HAP-1 (cell line): ENCODE measurements at regions not wholly inside any gene's neighbourhood (a gene's known extent, or its start where the extent isn't known, plus 50 kb on each side); places are given as distances from the start of the nearest gene placed in this dataset.

Source experiments
- DNase-seq, 2 experiments: peaks; one replicate each; pipeline ENCODE4 v3.0.0-alpha.2; 2016 to 2020; ENCODE audit warnings: low spot score in 2 of 2
- H3K27me3 ChIP-seq: fragments of 250-450 bp; sonication (Bioruptor Pico); 2 replicates; pipeline ENCODE4 v1.5.1; 2020; ENCODE audit warnings: low read depth, mild to moderate bottlenecking, moderate library complexity
- H3K36me3 ChIP-seq: fragments of 250-450 bp; sonication (Bioruptor Pico); replicated peaks from 2 replicates; pipeline ENCODE4 v1.5.1; 2020; ENCODE audit warnings: mild to moderate bottlenecking
- H3K4me1 ChIP-seq: fragments of 250-450 bp; sonication (Bioruptor Pico); 2 replicates; pipeline ENCODE4 v1.5.1; 2020; ENCODE audit warnings: mild to moderate bottlenecking
- H3K4me3 ChIP-seq: fragments of 250-450 bp; sonication (Bioruptor Pico); 2 replicates; pipeline ENCODE4 v1.5.1; 2020; ENCODE audit warnings: mild to moderate bottlenecking, moderate library complexity
- H3K9me3 ChIP-seq: fragments of 250-450 bp; sonication (Bioruptor Pico); 2 replicates; pipeline ENCODE4 v1.5.1; 2020; ENCODE audit warnings: mild to moderate bottlenecking, moderate library complexity
- in situ Hi-C: fragments of 300-500 bp; cut with MboI; formaldehyde crosslinking; loops from 3 replicates; pipeline ENCODE4 v1.14.3; 2020; ENCODE audit warnings: low sequenced_read_pairs, inconsistent platforms, mixed read lengths

- Histone ChIP-seq H3K9me3 (no peaks in the 10 kb centered on the region), H3K4me1 (no peaks in the 10 kb centered on the region), H3K4me3 (no peak overlapping the region), H3K36me3 (no peaks in the 10 kb centered on the region), H3K27me3 (peaks cover 5% of the 10 kb centered on the region; the same call in 1 of the 2 replicates)
- in situ Hi-C loops, result no loop called here
- DNase-seq, result no peak
These were observed 149.6 kb upstream of the PPP2R2D start for GRCh38 chr10:131750973-131751826.

GRCh38 chr10:131751827-131752775, 148.7 kb upstream of the PPP2R2D start:
- no peak for DNase-seq
- H3K27me3 ChIP-seq, result peaks cover 5% of the 10 kb centered on the region; the same call in 1 of the 2 replicates
- no peaks in the 10 kb centered on the region for H3K36me3 ChIP-seq
- H3K4me1 ChIP-seq, result no peaks in the 10 kb centered on the region
- H3K9me3 ChIP-seq, result no peaks in the 10 kb centered on the region
- H3K4me3 ChIP-seq, result no peak overlapping the region
- in situ Hi-C loops, result no loop called here

GRCh38 chr10:131753336-131753735, 147.5 kb upstream of the PPP2R2D start:
- Histone ChIP-seq H3K4me3 (no peak overlapping the region), H3K27me3 (peaks cover 5% of the 10 kb centered on the region; the same call in 1 of the 2 replicates), H3K9me3 (no peaks in the 10 kb centered on the region), H3K36me3 (no peaks in the 10 kb centered on the region), H3K4me1 (no peaks in the 10 kb centered on the region)
- in situ Hi-C loops, result no loop called here
- no peak for DNase-seq

DNA sequence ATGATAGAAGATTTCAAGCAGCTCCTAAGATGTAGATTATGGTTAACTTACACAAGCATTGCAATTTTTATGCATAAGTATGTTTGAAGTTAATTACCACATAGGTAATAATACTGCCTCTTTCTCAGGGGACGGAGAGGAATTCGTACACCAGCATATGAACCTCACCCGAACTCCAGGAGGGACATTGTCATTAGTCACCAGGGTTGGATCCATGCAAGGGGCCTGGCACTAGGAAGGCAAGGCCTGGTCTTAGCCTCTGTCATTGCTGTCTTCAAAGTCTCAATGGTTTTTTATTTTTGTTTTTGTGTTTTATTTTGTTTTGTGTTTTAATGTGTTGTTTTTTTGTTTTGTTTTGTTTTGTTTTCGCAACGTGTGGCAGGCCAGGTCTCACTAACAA, 145.6 kb upstream of the PPP2R2D start:
- H3K27me3 ChIP-seq, result peaks cover 5% of the 10 kb centered on the region; the same call in 1 of the 2 replicates
- no peak overlapping the region for H3K4me3 ChIP-seq
- H3K9me3 ChIP-seq, result no peaks in the 10 kb centered on the region
- DNase-seq, result no peak
- H3K4me1 ChIP-seq, result no peaks in the 10 kb centered on the region
- in situ Hi-C loops, result no loop called here
- H3K36me3 ChIP-seq, result no peaks in the 10 kb centered on the region

DNA sequence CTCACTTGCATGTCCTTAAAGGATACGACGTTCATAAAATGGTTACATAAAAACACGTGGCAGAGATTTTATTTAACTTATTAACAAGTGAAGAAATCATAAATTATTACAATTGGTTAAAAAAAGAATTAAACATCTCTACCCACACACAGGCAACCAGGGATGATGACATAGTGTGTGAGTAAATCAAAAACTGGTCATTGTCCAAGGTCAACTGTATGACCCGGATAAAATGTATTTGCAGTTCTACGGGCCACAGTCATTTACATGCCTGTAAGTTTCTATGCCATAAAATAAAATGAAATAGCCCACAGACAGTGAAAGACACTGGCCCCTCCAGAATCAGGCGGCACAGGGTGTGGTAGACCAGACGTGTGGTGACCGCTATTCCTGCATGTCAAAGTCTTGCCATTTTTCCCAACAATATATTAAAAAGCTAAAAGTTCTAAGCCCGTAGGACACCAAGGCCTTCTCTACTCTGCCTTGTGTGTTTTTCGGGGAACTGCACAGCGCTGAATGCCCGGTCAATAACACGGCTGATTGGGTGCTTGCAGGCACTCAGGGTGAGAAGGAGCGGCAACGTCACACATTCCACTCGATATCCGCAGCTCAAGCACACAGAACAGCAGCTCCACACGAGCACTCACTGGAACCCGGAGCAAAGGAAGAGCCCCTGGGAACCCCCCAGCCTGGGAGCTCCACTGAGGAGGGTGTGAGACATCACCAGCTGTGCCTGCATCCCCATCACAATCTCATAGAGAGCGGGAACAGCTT, 143.3 kb upstream of the PPP2R2D start:
- no peaks in the 10 kb centered on the region for H3K9me3 ChIP-seq
- in situ Hi-C loops, result no loop called here
- H3K36me3 ChIP-seq, result no peaks in the 10 kb centered on the region
- DNase-seq, result no peak
- peaks cover 5% of the 10 kb centered on the region; the same call in 1 of the 2 replicates for H3K27me3 ChIP-seq
- no peaks in the 10 kb centered on the region for H3K4me1 ChIP-seq
- no peak overlapping the region for H3K4me3 ChIP-seq

DNA sequence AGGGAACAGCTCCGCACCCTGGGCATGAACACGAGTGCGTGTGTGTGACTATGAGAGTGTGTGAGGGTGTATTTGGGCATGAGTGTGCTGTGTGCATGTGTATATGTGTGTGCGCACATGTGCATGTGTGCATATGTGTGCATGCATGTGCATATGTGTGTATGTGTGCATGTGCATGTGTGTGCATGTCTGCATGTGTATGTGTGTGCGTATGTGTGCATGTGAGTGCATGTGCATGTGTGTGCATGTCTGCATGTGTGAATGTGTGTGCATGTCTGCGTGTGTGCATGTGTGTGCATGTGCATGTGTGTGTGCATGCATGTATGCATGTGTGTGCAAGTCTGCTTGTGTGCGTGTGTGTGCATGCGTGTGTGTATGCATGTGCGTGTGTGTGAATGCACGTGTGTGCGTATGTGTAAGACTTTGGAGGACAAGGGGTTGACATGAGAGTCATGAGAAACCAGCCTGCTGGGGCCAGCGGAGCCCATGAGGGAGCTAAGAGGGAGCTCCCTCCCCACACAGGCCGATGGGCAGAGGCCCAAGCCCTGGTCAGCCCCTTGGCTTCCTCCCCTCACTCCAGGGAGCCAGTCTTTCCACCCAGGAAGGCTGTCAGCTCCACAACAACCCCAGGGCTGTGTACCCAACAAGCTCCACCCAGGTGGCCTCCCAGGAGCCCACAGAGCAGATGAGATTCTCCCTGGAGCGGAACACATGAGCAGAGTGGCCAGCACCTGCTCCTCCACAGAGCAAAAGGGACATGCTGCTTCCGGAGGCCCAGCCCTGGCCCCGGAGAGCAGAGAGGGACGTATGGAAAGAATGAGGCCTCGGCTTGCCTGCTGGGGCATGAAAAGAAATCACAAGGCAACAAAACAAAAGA, 142.5 kb upstream of the PPP2R2D start:
- Histone ChIP-seq H3K36me3 (no peaks in the 10 kb centered on the region), H3K4me3 (no peak overlapping the region), H3K4me1 (no peaks in the 10 kb centered on the region), H3K9me3 (no peaks in the 10 kb centered on the region), H3K27me3 (no peaks in the 10 kb centered on the region; the same call in 1 of the 2 replicates)
- no peak for DNase-seq
- in situ Hi-C loops, result no loop called here

- in situ Hi-C loops, result no loop called here
These were observed 141.9 kb upstream of the PPP2R2D start for GRCh38 chr10:131758939-131759301.

GRCh38 chr10:131759347-131759746, 141.5 kb upstream of the PPP2R2D start:
- DNase-seq, result no peak
- Histone ChIP-seq H3K27me3 (no peaks in the 10 kb centered on the region; the same call in 1 of the 2 replicates), H3K9me3 (no peaks in the 10 kb centered on the region), H3K4me3 (no peak overlapping the region), H3K4me1 (no peaks in the 10 kb centered on the region), H3K36me3 (no peaks in the 10 kb centered on the region)
- in situ Hi-C loops, result no loop called here

More at GRCh38 chr10:131758939-131759301, 141.9 kb upstream of the PPP2R2D start:
- DNase-seq, result no peak
- Histone ChIP-seq H3K36me3 (no peaks in the 10 kb centered on the region), H3K27me3 (no peaks in the 10 kb centered on the region; the same call in 1 of the 2 replicates), H3K9me3 (no peaks in the 10 kb centered on the region), H3K4me3 (no peak overlapping the region), H3K4me1 (no peaks in the 10 kb centered on the region)

GRCh38 chr10:131760416-131761166, 140.2 kb upstream of the PPP2R2D start:
- H3K9me3 ChIP-seq, result no peaks in the 10 kb centered on the region
- H3K36me3 ChIP-seq, result no peaks in the 10 kb centered on the region
- in situ Hi-C loops, result no loop called here
- H3K27me3 ChIP-seq, result no peaks in the 10 kb centered on the region; the same call in 1 of the 2 replicates
- no peaks in the 10 kb centered on the region for H3K4me1 ChIP-seq
- no peak overlapping the region for H3K4me3 ChIP-seq
- DNase-seq, result no peak

GRCh38 chr10:131762789-131763696, 137.8 kb upstream of the PPP2R2D start:
- Histone ChIP-seq H3K4me3 (no peak overlapping the region), H3K36me3 (no peaks in the 10 kb centered on the region), H3K4me1 (no peaks in the 10 kb centered on the region), H3K9me3 (no peaks in the 10 kb centered on the region), H3K27me3 (no peaks in the 10 kb centered on the region; the same call in 1 of the 2 replicates)
- in situ Hi-C loops, result no loop called here
- no peak for DNase-seq

GRCh38 chr10:131764929-131765328, 135.9 kb upstream of the PPP2R2D start:
- Histone ChIP-seq H3K4me3 (no peak overlapping the region), H3K9me3 (no peaks in the 10 kb centered on the region), H3K36me3 (no peaks in the 10 kb centered on the region), H3K27me3 (no peaks in the 10 kb centered on the region; the same call in 1 of the 2 replicates), H3K4me1 (no peaks in the 10 kb centered on the region)
- no peak for DNase-seq
- in situ Hi-C loops, result no loop called here
